ENCODE measurements at regions not wholly inside any gene's neighbourhood (a gene's known extent, or its start where the extent isn't known, plus 50 kb on each side); places are given as distances from the start of the nearest gene placed in this dataset.

DNA sequence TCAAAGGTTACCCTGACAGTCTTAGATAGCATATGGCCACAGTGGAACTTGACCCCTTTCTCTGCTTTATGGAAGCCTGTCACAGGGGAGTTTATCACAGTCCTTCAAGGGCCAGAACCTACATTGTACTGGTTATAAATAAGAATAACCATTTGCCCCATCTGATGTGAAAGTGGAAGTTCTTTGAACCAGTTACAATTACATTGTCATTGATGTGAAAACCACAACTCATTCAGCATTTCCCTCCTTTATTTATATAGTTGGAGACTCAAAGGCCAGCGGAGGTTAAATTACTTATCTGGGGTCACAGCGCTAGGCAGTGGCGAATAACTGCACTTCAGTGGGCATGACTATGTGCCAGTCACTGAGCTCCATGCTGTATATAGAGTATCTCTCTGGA is 60.5 kb upstream of the TBC1D5 start:
- Histone ChIP-seq H3K9me3 (ENCODE audit: control insufficient read depth, low read depth, low read length) (no peaks in the 10 kb centered on the region), H3K23ac (ENCODE audit: insufficient read length, low read depth, low read length) (no peak overlapping the region), H3K56ac (ENCODE audit: insufficient read length, low read depth, low read length) (no peak overlapping the region), H4K8ac (replicated peaks; ENCODE audit: insufficient read length, low read depth, low read length) (no peak overlapping the region), H2AFZ (ENCODE audit: low read length) (no peak overlapping the region), H3K14ac (ENCODE audit: insufficient read depth, low read length) (no peak overlapping the region), H2BK20ac (ENCODE audit: low read depth, low read length, poor library complexity, severe bottlenecking) (no peak overlapping the region), H3K79me1 (ENCODE audit: insufficient read depth, low read depth, low read length, poor library complexity, severe bottlenecking) (no peaks in the 10 kb centered on the region), H3K4ac (ENCODE audit: low read depth, low read length) (no peak overlapping the region), H3K4me2 (ENCODE audit: insufficient read depth, insufficient read length, low read length) (no peak overlapping the region), H4K5ac (ENCODE audit: insufficient read length, low read depth, low read length) (no peak overlapping the region), H2BK12ac (ENCODE audit: insufficient read length, low read depth, low read length) (no peak overlapping the region), H3K27me3 (ENCODE audit: insufficient read depth, low read length) (no peaks in the 10 kb centered on the region), H2BK120ac (ENCODE audit: low read depth, low read length, poor library complexity, severe bottlenecking) (no peak overlapping the region), H2BK5ac (ENCODE audit: insufficient read length, low read length) (no peak overlapping the region), H2BK15ac (ENCODE audit: low read depth, low read length) (no peak overlapping the region), H4K91ac (ENCODE audit: insufficient read length, low read depth, low read length) (no peak overlapping the region), H3K23me2 (ENCODE audit: insufficient read length, low read depth, low read length, poor library complexity, severe bottlenecking) (no peaks in the 10 kb centered on the region), H3K18ac (ENCODE audit: insufficient read length, low read depth, low read length) (no peak overlapping the region), H3K27ac (ENCODE audit: insufficient read length, low read depth, low read length) (no peak overlapping the region), H4K20me1 (ENCODE audit: control insufficient read depth, insufficient read depth, insufficient read length) (no peaks in the 10 kb centered on the region), H3K9ac (ENCODE audit: extremely low read depth, insufficient read length, low read length) (no peak overlapping the region), H3K79me2 (ENCODE audit: insufficient read depth, low read length) (no peaks in the 10 kb centered on the region), H2AK5ac (ENCODE audit: insufficient read length, low read length) (no peak overlapping the region), H3K4me1 (ENCODE audit: insufficient read depth, low read length) (no peaks in the 10 kb centered on the region), H3T11ph (ENCODE audit: low read length) (no peak overlapping the region)
- no peak for DNase-seq
- Mint-ChIP-seq H3K4me1 (no peaks in the 10 kb centered on the region), H3K27ac (no peak overlapping the region), H3K27me3 (ENCODE audit: low read depth) (no peaks in the 10 kb centered on the region; the same call in 1 of the 2 replicates), H3K36me3 (ENCODE audit: insufficient read depth in 1 of 3, low read depth in 3 of 3) (no peaks in the 10 kb centered on the region), H3K4me3 (no peak overlapping the region), H3K9me3 (no peaks in the 10 kb centered on the region)
- no CpG with 5 or more reads among the region's 3 CpGs for WGBS (ENCODE audit: extremely low coverage, insufficient read length, low lambda C conversion rate)
- TF ChIP-seq, protein P1, sequence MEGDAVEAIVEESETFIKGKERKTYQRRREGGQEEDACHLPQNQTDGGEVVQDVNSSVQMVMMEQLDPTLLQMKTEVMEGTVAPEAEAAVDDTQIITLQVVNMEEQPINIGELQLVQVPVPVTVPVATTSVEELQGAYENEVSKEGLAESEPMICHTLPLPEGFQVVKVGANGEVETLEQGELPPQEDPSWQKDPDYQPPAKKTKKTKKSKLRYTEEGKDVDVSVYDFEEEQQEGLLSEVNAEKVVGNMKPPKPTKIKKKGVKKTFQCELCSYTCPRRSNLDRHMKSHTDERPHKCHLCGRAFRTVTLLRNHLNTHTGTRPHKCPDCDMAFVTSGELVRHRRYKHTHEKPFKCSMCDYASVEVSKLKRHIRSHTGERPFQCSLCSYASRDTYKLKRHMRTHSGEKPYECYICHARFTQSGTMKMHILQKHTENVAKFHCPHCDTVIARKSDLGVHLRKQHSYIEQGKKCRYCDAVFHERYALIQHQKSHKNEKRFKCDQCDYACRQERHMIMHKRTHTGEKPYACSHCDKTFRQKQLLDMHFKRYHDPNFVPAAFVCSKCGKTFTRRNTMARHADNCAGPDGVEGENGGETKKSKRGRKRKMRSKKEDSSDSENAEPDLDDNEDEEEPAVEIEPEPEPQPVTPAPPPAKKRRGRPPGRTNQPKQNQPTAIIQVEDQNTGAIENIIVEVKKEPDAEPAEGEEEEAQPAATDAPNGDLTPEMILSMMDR (conservative IDR thresholded peaks at IDR 0.05): no peak
